Dermis microvascular lymphatic vessel endothelial cell (primary cell): ENCODE measurements at regions not wholly inside any gene's neighbourhood (a gene's known extent, or its start where the extent isn't known, plus 50 kb on each side); places are given as distances from the start of the nearest gene placed in this dataset.

Source experiments
- DNase-seq, 2 donors: peaks; one replicate each; pipeline versions ENCODE4 v3.0.0 to v3.0.0-alpha.2; 2010; ENCODE audit warnings: low read depth in 2 of 2

- DNase-seq: no peak
Observed at GRCh38 chr15:62465173-62465572, 300.1 kb upstream of the C2CD4B start.

- no peak for DNase-seq
Observed at GRCh38 chr15:62469478-62469873, 304.4 kb upstream of the C2CD4B start.

- peak; percentile 64 to 76 for DNase-seq
Observed at GRCh38 chr15:62469874-62470688, 305.0 kb upstream of the C2CD4B start.

GRCh38 chr15:62472616-62473299 is 307.7 kb upstream of the C2CD4B start:
- DNase-seq: no peak

- no peak for DNase-seq
Observed at GRCh38 chr15:62474021-62474770, 309.1 kb upstream of the C2CD4B start.

GRCh38 chr15:62474771-62475124 is 309.7 kb upstream of the C2CD4B start:
- no peak for DNase-seq

GRCh38 chr15:62475591-62475990 is 310.5 kb upstream of the C2CD4B start:
- DNase-seq: no peak

- no peak for DNase-seq
Observed at GRCh38 chr15:62476163-62476562, 311.1 kb upstream of the C2CD4B start.

- no peak for DNase-seq
Observed at GRCh38 chr15:62477929-62478328, 312.8 kb upstream of the C2CD4B start.

GRCh38 chr15:62482785-62483429 is 317.8 kb upstream of the C2CD4B start:
- DNase-seq: peak in 1 of 2 donors; percentile 15

GRCh38 chr15:62483814-62484213 is 318.7 kb upstream of the C2CD4B start:
- no peak for DNase-seq

GRCh38 chr15:62485170-62485720 is 320.2 kb upstream of the C2CD4B start:
- no peak for DNase-seq

- DNase-seq: no peak
Observed at GRCh38 chr15:62486041-62486440, 321.0 kb upstream of the C2CD4B start.

GRCh38 chr15:62488387-62488786 is 323.3 kb upstream of the C2CD4B start:
- DNase-seq: no peak

GRCh38 chr15:62491642-62492041 is 326.6 kb upstream of the C2CD4B start:
- DNase-seq: no peak

- no peak for DNase-seq
Observed at GRCh38 chr15:62492900-62493299, 327.8 kb upstream of the C2CD4B start.

GRCh38 chr15:62494197-62494596 is 329.1 kb upstream of the C2CD4B start:
- no peak for DNase-seq

GRCh38 chr15:62495670-62496614 is 330.9 kb upstream of the C2CD4B start:
- DNase-seq: no peak

GRCh38 chr15:62497356-62497755 is 332.3 kb upstream of the C2CD4B start:
- DNase-seq: no peak

GRCh38 chr15:62498278-62498677 is 333.2 kb upstream of the C2CD4B start:
- no peak for DNase-seq
